Mesenchymal stem cell (in vitro differentiated cells and primary cell): ENCODE measurements at regions not wholly inside any gene's neighbourhood (a gene's known extent, or its start where the extent isn't known, plus 50 kb on each side); places are given as distances from the start of the nearest gene placed in this dataset.

Experiments
- DNase-seq: peaks from one replicate; pipeline ENCODE4 v3.0.0-alpha.2; 2013
- H2AFZ ChIP-seq: one replicate; pipeline ENCODE4 v1.6.1; 2013; ENCODE audit warnings: low read depth, mild to moderate bottlenecking, control low read depth, inconsistent platforms, low read length, moderate library complexity
- H2AK5ac ChIP-seq: 2 replicates; pipeline ENCODE4 v1.6.1; 2013; ENCODE audit warnings: low read length, moderate library complexity, mild to moderate bottlenecking, inconsistent platforms; ENCODE audit not compliant: severe bottlenecking
- H2BK120ac ChIP-seq: one replicate; pipeline ENCODE4 v1.6.1; 2013; ENCODE audit warnings: low read depth, mild to moderate bottlenecking, inconsistent platforms, low read length, moderate library complexity
- H2BK12ac ChIP-seq, 2 experiments: one replicate each; pipeline ENCODE4 v1.6.1; 2013; ENCODE audit warnings: inconsistent platforms in 2 of 2, low read length in 2 of 2, mild to moderate bottlenecking in 2 of 2, moderate library complexity in 2 of 2, control low read depth in 1 of 2
- H2BK15ac ChIP-seq: one replicate; pipeline ENCODE4 v1.6.1; 2013; ENCODE audit warnings: mild to moderate bottlenecking, low read depth, inconsistent platforms; ENCODE audit not compliant: poor library complexity, severe bottlenecking
- H2BK5ac ChIP-seq: 2 replicates; pipeline ENCODE4 v1.6.1; 2013; ENCODE audit warnings: low read depth, mild to moderate bottlenecking, low read length, control low read depth, inconsistent platforms; ENCODE audit not compliant: poor library complexity, severe bottlenecking
- H3K14ac ChIP-seq, 2 experiments: one replicate each; pipeline ENCODE4 v1.6.1; 2013; ENCODE audit warnings: inconsistent platforms in 2 of 2, low read length in 2 of 2, control low read depth in 1 of 2, mild to moderate bottlenecking in 1 of 2, moderate library complexity in 1 of 2
- H3K18ac ChIP-seq, 2 experiments: one replicate each; pipeline ENCODE4 v1.6.1; 2013; ENCODE audit warnings: inconsistent platforms in 2 of 2, low read length in 2 of 2, control low read depth in 1 of 2, low read depth in 1 of 2, mild to moderate bottlenecking in 1 of 2
- H3K23ac ChIP-seq, 2 experiments: one replicate each; pipeline ENCODE4 v1.6.1; 2013; ENCODE audit warnings: inconsistent platforms in 2 of 2, low read length in 2 of 2, mild to moderate bottlenecking in 2 of 2, moderate library complexity in 2 of 2, control low read depth in 1 of 2
- H3K27ac ChIP-seq: 2 replicates; pipeline ENCODE4 v1.5.1; 2013; ENCODE audit warnings: mild to moderate bottlenecking, moderate library complexity, low read length, control low read depth, inconsistent platforms; ENCODE audit not compliant: poor library complexity, severe bottlenecking
- H3K27me3 ChIP-seq, 2 experiments: 2 replicates each; pipeline versions ENCODE4 v1.6.1 to v1.7.0; 2013; ENCODE audit warnings: low read length in 2 of 2, mild to moderate bottlenecking in 2 of 2, moderate library complexity in 2 of 2, control low read depth in 1 of 2, inconsistent platforms in 1 of 2; ENCODE audit not compliant: control insufficient read depth in 1 of 2, insufficient read depth in 1 of 2
- H3K36me3 ChIP-seq, 2 experiments: 2 replicates each; pipeline versions ENCODE4 v1.6.1 to v1.7.0; 2013; ENCODE audit warnings: low read length in 2 of 2, control low read depth in 1 of 2, inconsistent platforms in 1 of 2, low read depth in 1 of 2, mild to moderate bottlenecking in 1 of 2; ENCODE audit not compliant: insufficient read depth in 2 of 2, control insufficient read depth in 1 of 2
- H3K4ac ChIP-seq, 2 experiments: one replicate each; pipeline ENCODE4 v1.6.1; 2013; ENCODE audit warnings: inconsistent platforms in 2 of 2, low read length in 2 of 2, mild to moderate bottlenecking in 2 of 2, moderate library complexity in 2 of 2, control low read depth in 1 of 2, low read depth in 1 of 2
- H3K4me1 ChIP-seq: 2 replicates; pipeline ENCODE4 v1.6.1; 2013; ENCODE audit warnings: low read depth, low read length, control low read depth; ENCODE audit not compliant: control insufficient read depth, insufficient read depth
- H3K4me2 ChIP-seq: 2 replicates; pipeline ENCODE4 v1.6.1; 2013; ENCODE audit warnings: low read length, mild to moderate bottlenecking, inconsistent platforms; ENCODE audit not compliant: poor library complexity, severe bottlenecking
- H3K4me3 ChIP-seq, 2 experiments: 2 replicates each; pipeline versions ENCODE4 v1.5.1 to v1.7.0; 2013; ENCODE audit warnings: low read length in 2 of 2, mild to moderate bottlenecking in 2 of 2, control low read depth in 1 of 2, low read depth in 1 of 2; ENCODE audit not compliant: insufficient read depth in 1 of 2
- H3K79me1 ChIP-seq: replicated peaks from 2 replicates; pipeline ENCODE4 v1.6.1; 2013; ENCODE audit warnings: mild to moderate bottlenecking, control low read depth, low read length, inconsistent platforms; ENCODE audit not compliant: poor library complexity, severe bottlenecking
- H3K9ac ChIP-seq: 2 replicates; pipeline ENCODE4 v1.7.0; 2013; ENCODE audit warnings: mild to moderate bottlenecking, low read length, moderate library complexity
- H3K9me3 ChIP-seq: 2 replicates; pipeline ENCODE4 v1.7.0; 2013; ENCODE audit warnings: mild to moderate bottlenecking, low read length; ENCODE audit not compliant: control insufficient read depth
- H4K8ac ChIP-seq: one replicate; pipeline ENCODE4 v1.6.1; 2013; ENCODE audit warnings: inconsistent platforms, mild to moderate bottlenecking, low read length, moderate library complexity
- H4K91ac ChIP-seq: one replicate; pipeline ENCODE4 v1.6.1; 2013; ENCODE audit warnings: mild to moderate bottlenecking, low read length, inconsistent platforms
- WGBS: methylation state at CpG from one replicate; pipeline ENCODE4 v1.1.7; 2013; ENCODE audit warnings: mixed read lengths; 5-methylcytosine and 5-hydroxymethylcytosine counted together

DNA sequence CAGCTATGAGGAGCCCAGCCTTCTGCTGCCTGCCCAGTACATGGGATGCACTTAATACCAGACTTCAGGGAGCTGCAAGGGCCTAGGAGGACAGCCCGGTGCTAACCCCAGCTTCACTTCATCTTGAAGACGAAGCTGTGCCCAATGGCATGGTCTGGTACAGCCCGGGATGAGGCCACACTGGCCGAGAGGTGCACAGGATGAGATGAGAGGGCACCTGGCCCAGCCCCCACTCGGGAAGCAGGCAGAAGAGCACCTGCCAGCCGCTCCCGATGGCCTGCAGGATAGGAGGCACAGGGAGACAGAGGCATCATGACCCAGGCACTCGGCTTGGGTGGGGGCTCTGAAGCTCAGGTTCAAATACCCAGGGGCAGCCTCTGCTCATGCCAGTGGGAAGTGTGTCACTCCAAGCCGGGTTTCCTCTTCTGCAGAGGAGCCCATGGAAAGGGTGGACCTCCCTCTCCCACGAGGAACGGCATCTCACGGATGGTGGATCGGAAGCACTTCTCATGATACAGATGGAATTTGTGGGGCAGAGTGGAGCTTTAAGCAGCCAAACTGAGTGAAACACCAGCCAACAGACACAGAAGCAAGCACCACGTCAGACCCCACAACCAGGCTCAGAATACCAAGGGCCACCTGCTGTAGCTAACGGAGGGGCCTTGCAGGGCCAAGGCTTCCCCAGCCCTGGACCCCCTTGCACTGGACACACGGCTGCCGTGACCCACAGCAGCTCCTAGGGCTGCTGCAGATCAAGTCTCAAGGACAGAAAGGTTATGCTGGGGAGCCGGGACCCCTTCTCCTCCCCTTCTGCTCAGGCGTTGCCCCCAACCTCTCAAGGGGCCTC, 875.2 kb downstream of the BRD1 start:
- Histone ChIP-seq H3K4me1 (no peaks in the 10 kb centered on the region), H3K27ac (no peak overlapping the region), H3K27me3 (peaks cover 0 to 3% of the 10 kb centered on the region in 2 experiments), H4K8ac (no peak overlapping the region), H3K9ac (no peak overlapping the region), H3K36me3 (no peaks in the 10 kb centered on the region), H3K18ac (no peak overlapping the region), H4K91ac (no peak overlapping the region), H2BK120ac (no peak overlapping the region), H3K4ac (no peak overlapping the region), H3K4me2 (no peak overlapping the region), H3K79me1 (no peaks in the 10 kb centered on the region), H3K14ac (no peak overlapping the region), H3K9me3 (no peaks in the 10 kb centered on the region), H3K23ac (no peak overlapping the region), H3K4me3 (no peak overlapping the region), H2BK15ac (no peak overlapping the region), H2BK5ac (no peak overlapping the region), H2BK12ac (no peak overlapping the region), H2AFZ (no peak overlapping the region), H2AK5ac (no peak overlapping the region)
- WGBS = 80% methylated on average over 18 of the region's 19 CpGs
- no peak for DNase-seq

DNA sequence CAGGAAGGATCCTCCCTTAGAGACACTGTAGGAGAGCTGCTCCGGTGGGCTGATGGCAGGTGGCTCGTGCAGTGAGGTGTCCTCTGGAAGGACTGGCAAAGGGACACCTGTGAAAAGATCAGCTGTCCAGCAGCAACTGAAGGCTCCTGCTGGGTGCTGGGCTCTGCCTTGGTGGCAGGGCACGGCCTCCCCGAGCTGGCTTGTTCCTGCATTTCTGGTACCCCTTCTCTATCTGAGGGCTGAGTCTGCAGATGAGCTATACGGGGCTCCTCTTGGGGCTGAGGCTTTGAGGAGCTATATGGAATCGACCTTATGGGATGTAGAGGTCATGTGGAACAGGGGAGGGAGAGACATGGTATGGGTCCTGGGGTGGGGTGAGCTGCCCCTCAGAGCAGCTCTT, 875.8 kb downstream of the BRD1 start:
- Histone ChIP-seq H2BK120ac (no peak overlapping the region), H3K4me3 (no peak overlapping the region), H2BK12ac (no peak overlapping the region), H4K91ac (no peak overlapping the region), H4K8ac (no peak overlapping the region), H3K36me3 (no peaks in the 10 kb centered on the region), H3K4me1 (no peaks in the 10 kb centered on the region), H3K14ac (no peak overlapping the region), H2BK15ac (no peak overlapping the region), H2BK5ac (no peak overlapping the region), H2AK5ac (no peak overlapping the region), H3K18ac (no peak overlapping the region), H3K4me2 (no peak overlapping the region), H3K4ac (no peak overlapping the region), H3K23ac (no peak overlapping the region), H3K27me3 (peaks cover 0 to 3% of the 10 kb centered on the region in 2 experiments), H3K9ac (no peak overlapping the region), H3K9me3 (no peaks in the 10 kb centered on the region), H3K79me1 (no peaks in the 10 kb centered on the region), H3K27ac (no peak overlapping the region), H2AFZ (no peak overlapping the region)
- DNase-seq = no peak
- 62% methylated on average over 6 of the region's 6 CpGs for WGBS

DNA sequence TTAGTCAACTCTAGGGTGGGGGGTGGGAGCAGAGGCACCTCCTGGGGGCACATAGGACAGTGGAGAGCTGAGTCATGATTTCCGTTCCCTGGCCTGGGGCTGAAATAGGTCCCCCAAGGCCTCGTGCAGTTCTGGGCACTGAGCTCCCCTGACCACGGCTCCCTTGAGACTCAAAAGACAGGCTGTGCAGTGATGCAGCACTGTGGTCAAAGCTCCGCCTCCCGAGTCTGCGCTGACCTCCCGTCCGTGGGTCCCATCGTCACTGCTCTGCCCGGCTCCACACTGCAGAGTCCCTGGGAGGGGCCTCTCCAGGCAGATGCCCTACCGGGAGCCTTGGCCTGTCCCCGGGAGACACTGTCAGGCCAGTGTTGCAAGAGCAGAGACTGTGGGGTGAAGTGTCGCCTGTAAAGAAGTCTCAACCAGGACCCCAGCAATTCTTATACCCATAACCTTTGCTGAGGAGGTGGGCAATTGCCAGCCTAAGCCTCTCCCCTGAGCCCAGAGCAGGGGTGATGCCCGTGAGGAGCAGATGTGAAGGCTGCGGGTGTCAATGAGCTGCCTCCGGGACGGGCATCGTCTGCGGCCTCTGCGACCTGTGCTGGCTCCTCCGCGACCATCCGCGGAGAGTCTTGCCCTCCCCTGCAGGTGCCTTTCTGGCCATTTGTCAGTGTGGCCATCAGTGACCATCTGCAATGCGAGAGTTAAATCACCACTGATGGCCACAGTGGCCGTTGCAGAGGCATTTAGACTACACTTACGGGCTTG, 877.3 kb downstream of the BRD1 start:
- Histone ChIP-seq H2AK5ac (no peak overlapping the region), H3K4me1 (no peaks in the 10 kb centered on the region), H3K14ac (no peak overlapping the region), H2BK5ac (no peak overlapping the region), H4K91ac (no peak overlapping the region), H2BK15ac (no peak overlapping the region), H3K23ac (no peak overlapping the region), H3K79me1 (no peaks in the 10 kb centered on the region), H3K27me3 (peaks cover 0 to 3% of the 10 kb centered on the region in 2 experiments), H3K27ac (no peak overlapping the region), H3K4me2 (no peak overlapping the region), H3K36me3 (no peaks in the 10 kb centered on the region), H4K8ac (no peak overlapping the region), H3K18ac (no peak overlapping the region), H3K9ac (no peak overlapping the region), H2AFZ (no peak overlapping the region), H3K4me3 (no peak overlapping the region), H3K4ac (no peak overlapping the region), H2BK120ac (no peak overlapping the region), H3K9me3 (no peaks in the 10 kb centered on the region), H2BK12ac (no peak overlapping the region)
- WGBS = 81% methylated on average over 27 of the region's 27 CpGs
- no peak for DNase-seq

DNA sequence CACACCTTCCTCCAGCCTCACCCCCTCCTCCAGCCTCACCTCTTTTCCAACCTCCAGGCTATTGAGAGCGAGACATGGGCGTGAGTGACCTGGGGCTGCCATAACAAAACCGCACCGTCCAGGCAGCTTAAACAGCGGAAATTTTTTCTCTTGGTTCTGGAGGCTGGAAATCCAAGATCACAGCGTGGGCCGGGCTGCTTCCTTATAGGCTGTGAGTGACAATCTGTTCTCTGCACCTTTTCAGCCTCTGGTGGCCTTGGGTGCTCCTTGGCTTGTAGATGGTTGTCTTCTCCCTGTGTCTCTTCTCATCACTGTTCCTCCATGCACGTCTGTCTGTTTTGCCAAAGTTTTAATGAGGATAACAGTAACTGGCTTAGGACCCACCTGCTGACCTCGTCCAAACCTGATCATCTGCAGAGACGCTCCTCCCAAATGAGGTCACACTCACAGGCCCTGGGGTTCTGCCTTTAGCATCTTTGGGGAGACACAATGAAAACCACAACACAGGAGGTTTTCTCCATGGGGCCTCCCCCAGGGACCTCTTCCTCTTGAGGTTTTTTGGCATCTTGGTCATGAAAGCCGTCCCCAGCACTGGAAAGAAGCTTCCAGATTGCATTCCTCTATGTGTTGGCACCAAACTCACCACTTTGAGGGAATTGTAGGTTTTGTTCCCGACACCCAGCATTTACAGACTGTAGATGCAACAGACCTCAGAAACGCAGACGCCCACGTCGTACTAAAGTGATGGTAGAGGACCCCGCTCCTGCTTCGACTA, 878.1 kb downstream of the BRD1 start:
- no peak overlapping the region for H2AK5ac ChIP-seq
- no peak overlapping the region for H3K18ac ChIP-seq
- 78% methylated on average over 18 of the region's 18 CpGs for WGBS

More for the DNA sequence above, 878.1 kb downstream of the BRD1 start:
- H2BK12ac ChIP-seq = no peak overlapping the region
- no peak overlapping the region for H3K14ac ChIP-seq
- no peak overlapping the region for H4K91ac ChIP-seq
- H3K9ac ChIP-seq = no peak overlapping the region
- no peak overlapping the region for H3K4me2 ChIP-seq
- H3K9me3 ChIP-seq = no peaks in the 10 kb centered on the region
- H3K23ac ChIP-seq = no peak overlapping the region
- H2BK120ac ChIP-seq = no peak overlapping the region
- H2BK5ac ChIP-seq = no peak overlapping the region
- no peak overlapping the region for H4K8ac ChIP-seq
- no peak overlapping the region for H2AFZ ChIP-seq
- no peaks in the 10 kb centered on the region for H3K27me3 ChIP-seq
- H3K27ac ChIP-seq = no peak overlapping the region
- H2BK15ac ChIP-seq = no peak overlapping the region
- H3K36me3 ChIP-seq = no peaks in the 10 kb centered on the region
- DNase-seq = no peak
- no peaks in the 10 kb centered on the region for H3K79me1 ChIP-seq
- H3K4me3 ChIP-seq = no peak overlapping the region
- H3K4ac ChIP-seq = no peak overlapping the region
- no peaks in the 10 kb centered on the region for H3K4me1 ChIP-seq
